ENCODE measurements at regions not wholly inside any gene's neighbourhood (a gene's known extent, or its start where the extent isn't known, plus 50 kb on each side); places are given as distances from the start of the nearest gene placed in this dataset.

DNA sequence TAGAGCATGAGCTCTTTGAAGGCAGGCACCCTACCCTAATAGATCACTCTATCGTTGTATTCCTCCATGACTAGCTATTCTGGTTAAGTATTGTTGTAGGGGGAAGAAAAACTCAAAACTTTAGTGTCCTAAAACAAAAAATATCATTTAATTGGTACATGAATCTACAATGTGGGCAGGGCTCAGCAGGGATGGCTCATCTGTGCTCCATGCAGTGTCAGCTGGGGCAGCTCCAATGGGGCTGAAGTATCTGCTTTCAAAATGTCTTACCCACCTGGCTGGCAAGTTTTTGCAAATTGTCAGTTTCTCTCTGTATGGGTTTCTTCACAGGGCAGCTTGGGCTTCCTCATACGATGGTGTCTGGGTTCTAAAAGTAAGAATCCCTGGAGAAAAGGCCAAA, 83.2 kb upstream of the ITGA6 start:
- TF ChIP-seq, protein P1, sequence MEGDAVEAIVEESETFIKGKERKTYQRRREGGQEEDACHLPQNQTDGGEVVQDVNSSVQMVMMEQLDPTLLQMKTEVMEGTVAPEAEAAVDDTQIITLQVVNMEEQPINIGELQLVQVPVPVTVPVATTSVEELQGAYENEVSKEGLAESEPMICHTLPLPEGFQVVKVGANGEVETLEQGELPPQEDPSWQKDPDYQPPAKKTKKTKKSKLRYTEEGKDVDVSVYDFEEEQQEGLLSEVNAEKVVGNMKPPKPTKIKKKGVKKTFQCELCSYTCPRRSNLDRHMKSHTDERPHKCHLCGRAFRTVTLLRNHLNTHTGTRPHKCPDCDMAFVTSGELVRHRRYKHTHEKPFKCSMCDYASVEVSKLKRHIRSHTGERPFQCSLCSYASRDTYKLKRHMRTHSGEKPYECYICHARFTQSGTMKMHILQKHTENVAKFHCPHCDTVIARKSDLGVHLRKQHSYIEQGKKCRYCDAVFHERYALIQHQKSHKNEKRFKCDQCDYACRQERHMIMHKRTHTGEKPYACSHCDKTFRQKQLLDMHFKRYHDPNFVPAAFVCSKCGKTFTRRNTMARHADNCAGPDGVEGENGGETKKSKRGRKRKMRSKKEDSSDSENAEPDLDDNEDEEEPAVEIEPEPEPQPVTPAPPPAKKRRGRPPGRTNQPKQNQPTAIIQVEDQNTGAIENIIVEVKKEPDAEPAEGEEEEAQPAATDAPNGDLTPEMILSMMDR (IDR thresholded peaks at IDR 0.05; ENCODE audit: low read length), result no peak
- no peak for TF ChIP-seq EZH2 (IDR thresholded peaks at IDR 0.05; ENCODE audit: borderline replicate concordance, low read length)

All from OCI-LY1 (cell line).